Progenitor cell of endocrine pancreas (in vitro differentiated cells): ENCODE measurements at regions not wholly inside any gene's neighbourhood (a gene's known extent, or its start where the extent isn't known, plus 50 kb on each side); places are given as distances from the start of the nearest gene placed in this dataset.

Source experiments
- DNase-seq: peaks from one replicate; pipeline ENCODE4 v3.0.0; 2021; ENCODE audit warnings: low spot score; ENCODE audit not compliant: unreplicated experiment
- H3K27ac Mint-ChIP-seq: 2 replicates; pipeline ENCODE4 v1.8.0; 2021; ENCODE audit warnings: mild to moderate bottlenecking, moderate library complexity, mixed read lengths
- H3K27me3 Mint-ChIP-seq: 2 replicates; pipeline ENCODE4 v1.8.0; 2021; ENCODE audit warnings: mixed read lengths
- H3K36me3 Mint-ChIP-seq: 2 replicates; pipeline ENCODE4 v1.8.0; 2022; ENCODE audit warnings: mixed read lengths; ENCODE audit not compliant: insufficient read depth
- H3K4me1 Mint-ChIP-seq: 2 replicates; pipeline ENCODE4 v1.8.0; 2021; ENCODE audit warnings: low read depth, mixed read lengths
- H3K4me3 Mint-ChIP-seq: 2 replicates; pipeline ENCODE4 v1.8.0; 2021; ENCODE audit warnings: low read depth, mild to moderate bottlenecking, moderate library complexity, mixed read lengths
- H3K9me3 Mint-ChIP-seq: 2 replicates; pipeline ENCODE4 v1.8.0; 2021; ENCODE audit warnings: low read depth, mixed read lengths
- TF ChIP-seq, protein P1 (sequence below): fragments of 200-600 bp; sonication (generic); IDR thresholded peaks from one replicate; pipeline ENCODE4 v1.5.0; 2021; ENCODE audit warnings: antibody characterized with exemption, mild to moderate bottlenecking; ENCODE audit not compliant: unreplicated experiment

DNA sequence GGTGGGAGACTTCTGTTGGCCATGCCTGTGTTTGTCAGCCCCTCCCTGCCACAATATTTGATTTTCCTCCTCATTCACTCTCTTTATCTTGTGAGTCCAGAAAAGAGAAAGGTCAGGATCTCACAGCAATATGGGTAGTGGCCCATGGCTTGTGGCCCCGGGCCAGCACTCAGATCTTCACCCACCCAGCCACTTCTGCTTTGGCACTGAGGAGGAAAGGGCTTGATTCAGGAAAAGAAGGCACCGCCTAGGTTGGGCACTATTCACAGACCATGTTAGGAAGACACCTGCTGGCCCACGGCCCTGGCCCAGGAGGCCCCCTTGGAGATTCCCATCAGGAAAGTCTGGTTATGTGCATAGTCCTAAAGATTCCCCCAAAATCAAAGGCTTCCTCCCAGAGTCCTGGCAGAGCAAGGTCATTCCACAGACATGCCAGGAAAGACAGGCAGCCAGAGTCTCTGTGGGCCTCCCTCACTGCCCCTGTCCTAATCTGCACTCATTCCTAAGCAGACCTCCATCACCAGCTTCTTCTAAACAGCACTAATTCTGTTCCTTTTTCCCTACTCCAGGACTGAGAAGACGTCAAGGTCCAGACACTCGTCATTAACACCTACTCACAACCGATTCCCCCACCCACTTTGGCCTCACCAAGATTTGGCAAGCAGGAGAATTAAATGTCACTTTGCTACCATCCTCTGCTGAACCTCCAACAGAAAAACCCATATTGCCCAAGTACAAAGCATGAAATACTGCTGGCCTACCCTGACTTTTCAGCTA lies 179.3 kb downstream of the DEPDC1B start:
- Mint-ChIP-seq H3K27ac (no peak overlapping the region), H3K9me3 (no peaks in the 10 kb centered on the region), H3K4me1 (peaks cover 7% of the 10 kb centered on the region), H3K27me3 (peaks cover 3% of the 10 kb centered on the region), H3K4me3 (no peak overlapping the region), H3K36me3 (no peaks in the 10 kb centered on the region)
- TF ChIP-seq, protein P1, sequence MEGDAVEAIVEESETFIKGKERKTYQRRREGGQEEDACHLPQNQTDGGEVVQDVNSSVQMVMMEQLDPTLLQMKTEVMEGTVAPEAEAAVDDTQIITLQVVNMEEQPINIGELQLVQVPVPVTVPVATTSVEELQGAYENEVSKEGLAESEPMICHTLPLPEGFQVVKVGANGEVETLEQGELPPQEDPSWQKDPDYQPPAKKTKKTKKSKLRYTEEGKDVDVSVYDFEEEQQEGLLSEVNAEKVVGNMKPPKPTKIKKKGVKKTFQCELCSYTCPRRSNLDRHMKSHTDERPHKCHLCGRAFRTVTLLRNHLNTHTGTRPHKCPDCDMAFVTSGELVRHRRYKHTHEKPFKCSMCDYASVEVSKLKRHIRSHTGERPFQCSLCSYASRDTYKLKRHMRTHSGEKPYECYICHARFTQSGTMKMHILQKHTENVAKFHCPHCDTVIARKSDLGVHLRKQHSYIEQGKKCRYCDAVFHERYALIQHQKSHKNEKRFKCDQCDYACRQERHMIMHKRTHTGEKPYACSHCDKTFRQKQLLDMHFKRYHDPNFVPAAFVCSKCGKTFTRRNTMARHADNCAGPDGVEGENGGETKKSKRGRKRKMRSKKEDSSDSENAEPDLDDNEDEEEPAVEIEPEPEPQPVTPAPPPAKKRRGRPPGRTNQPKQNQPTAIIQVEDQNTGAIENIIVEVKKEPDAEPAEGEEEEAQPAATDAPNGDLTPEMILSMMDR: no peak
- no peak for DNase-seq

DNA sequence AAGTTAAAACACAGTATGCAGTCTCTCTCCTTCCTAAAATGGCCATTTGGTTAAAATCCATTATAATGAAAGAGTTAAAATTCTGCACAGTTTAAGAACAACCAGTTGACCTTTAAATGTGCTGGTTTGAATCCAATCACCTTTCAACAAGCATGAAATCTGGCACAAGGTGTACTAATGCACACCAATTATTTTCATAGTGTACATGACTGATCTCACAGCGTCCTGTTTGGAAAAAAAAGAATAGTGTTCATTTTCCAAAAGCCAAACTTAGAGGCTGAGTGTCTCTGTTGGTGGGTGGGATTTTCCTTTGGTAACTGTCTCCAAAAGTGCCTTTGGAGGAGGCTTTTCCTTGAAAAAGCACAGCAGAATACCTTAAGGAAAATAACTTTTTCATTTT lies 180.6 kb downstream of the DEPDC1B start:
- peaks cover 3% of the 10 kb centered on the region for H3K27me3 Mint-ChIP-seq
- no peaks in the 10 kb centered on the region for H3K9me3 Mint-ChIP-seq
- DNase-seq: no peak
- H3K27ac Mint-ChIP-seq: no peak overlapping the region
- TF ChIP-seq, protein P1: no peak
- H3K4me1 Mint-ChIP-seq: peaks cover 7% of the 10 kb centered on the region
- H3K4me3 Mint-ChIP-seq: no peak overlapping the region
- no peaks in the 10 kb centered on the region for H3K36me3 Mint-ChIP-seq

DNA sequence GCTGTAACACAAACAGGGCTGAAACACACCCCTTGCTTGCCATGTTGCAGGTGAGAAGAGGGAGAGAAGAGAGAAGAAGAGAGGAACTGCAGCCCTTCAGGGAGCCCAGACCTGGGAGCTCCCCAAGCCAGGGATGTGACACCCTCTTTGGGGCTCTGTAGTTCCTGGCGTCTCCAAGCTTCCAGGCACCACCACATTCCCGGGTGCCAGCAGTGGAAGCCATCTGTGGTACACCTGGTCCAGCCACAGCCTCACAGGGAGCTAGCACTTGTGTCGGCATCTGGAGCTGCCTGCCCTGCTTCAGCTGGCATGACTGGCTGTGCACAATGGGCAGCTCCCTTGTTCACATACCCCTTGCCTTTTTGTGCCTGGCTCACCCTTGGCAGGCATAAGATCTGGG lies 182.1 kb downstream of the DEPDC1B start:
- H3K9me3 Mint-ChIP-seq: no peaks in the 10 kb centered on the region
- H3K27me3 Mint-ChIP-seq: peaks cover 3% of the 10 kb centered on the region
- H3K4me1 Mint-ChIP-seq: peaks cover 7% of the 10 kb centered on the region
- no peaks in the 10 kb centered on the region for H3K36me3 Mint-ChIP-seq
- H3K4me3 Mint-ChIP-seq: no peak overlapping the region
- H3K27ac Mint-ChIP-seq: peak overlapping the region; percentile 52
- TF ChIP-seq, protein P1: no peak
- no peak for DNase-seq

DNA sequence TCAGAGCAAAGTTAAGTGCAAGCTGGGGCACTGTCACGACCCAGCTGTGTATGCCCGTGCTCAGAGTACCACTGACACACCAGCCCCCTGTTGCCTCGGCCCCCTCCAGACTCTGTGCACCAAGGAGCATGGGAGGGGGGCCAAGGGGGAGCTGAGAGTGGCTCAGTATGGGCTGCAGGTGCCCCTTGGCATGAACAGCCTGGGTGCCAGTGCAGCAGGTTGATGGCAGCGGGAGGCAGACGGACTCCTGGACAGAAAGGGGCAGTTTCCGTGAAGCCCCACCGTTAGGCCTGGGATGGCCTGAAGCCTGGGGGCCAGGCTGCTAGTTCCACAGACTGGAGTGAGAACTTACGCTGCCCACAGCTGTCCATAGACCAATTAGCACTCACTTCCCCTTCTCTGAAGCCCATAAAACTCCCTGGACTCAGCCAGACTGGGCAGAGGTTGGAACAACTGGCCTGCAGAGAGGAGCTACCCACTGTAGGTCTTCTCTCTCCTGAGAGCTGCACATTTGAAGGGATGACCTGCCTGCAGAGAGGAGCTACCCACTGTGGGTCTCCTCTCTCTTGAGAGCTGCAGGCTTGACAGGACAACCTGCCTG lies 182.8 kb downstream of the DEPDC1B start:
- H3K9me3 Mint-ChIP-seq: no peaks in the 10 kb centered on the region
- H3K4me1 Mint-ChIP-seq: peaks cover 7% of the 10 kb centered on the region
- peak overlapping the region; percentile 52 for H3K27ac Mint-ChIP-seq
- no peaks in the 10 kb centered on the region for H3K36me3 Mint-ChIP-seq
- no peak for DNase-seq
- H3K4me3 Mint-ChIP-seq: no peak overlapping the region
- TF ChIP-seq, protein P1: no peak
- H3K27me3 Mint-ChIP-seq: peaks cover 3% of the 10 kb centered on the region

DNA sequence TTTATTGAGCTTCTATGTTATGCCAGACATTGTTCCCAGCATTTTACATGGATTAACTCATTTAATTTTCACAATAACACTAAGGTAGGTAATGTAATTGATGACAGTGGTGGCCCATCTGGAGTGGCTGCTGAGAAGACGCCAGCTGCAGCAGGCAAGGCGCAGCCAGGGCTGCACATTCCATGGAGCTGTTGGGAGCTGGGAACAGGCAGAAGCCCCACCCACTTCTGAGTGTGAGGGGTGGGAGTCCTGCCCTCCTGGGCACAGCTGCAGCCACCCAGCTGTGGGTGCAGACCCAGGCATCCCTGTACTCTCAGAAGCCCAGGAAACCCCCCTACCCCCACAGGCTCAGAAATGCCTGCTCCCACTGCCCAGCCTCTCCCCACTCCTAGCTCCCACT lies 183.3 kb downstream of the DEPDC1B start:
- H3K36me3 Mint-ChIP-seq: no peaks in the 10 kb centered on the region
- peaks cover 7% of the 10 kb centered on the region for H3K4me1 Mint-ChIP-seq
- H3K9me3 Mint-ChIP-seq: no peaks in the 10 kb centered on the region
- no peak overlapping the region for H3K4me3 Mint-ChIP-seq
- no peak overlapping the region for H3K27ac Mint-ChIP-seq
- peaks cover 3% of the 10 kb centered on the region for H3K27me3 Mint-ChIP-seq
- TF ChIP-seq, protein P1: no peak
- no peak for DNase-seq
